AG20443 (cell line): ENCODE measurements at regions not wholly inside any gene's neighbourhood (a gene's known extent, or its start where the extent isn't known, plus 50 kb on each side); places are given as distances from the start of the nearest gene placed in this dataset.

Experiments
- DNase-seq: peaks from one replicate; pipeline ENCODE4 v3.0.0; 2012; ENCODE audit warnings: low spot score, mixed read lengths

DNA sequence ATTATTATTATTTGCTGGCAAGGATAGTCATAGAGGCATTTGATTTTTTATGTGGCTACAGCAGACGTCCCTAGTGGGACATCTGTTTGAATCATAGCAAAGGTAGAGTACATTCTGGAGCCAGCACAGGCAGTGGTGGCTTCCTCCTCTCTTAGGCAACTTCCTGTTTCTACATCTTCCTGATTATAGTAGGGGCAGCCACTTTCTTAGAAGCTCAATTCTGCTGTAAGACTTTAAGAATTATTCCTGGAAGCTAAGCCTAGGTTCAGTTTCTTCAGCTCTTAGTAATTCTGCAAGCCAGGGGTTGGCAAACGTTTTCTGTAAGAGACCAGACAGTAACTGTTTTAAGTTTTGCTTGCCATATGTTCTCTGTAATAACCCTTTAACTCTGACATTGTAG, 129.3 kb upstream of the TENM4 start:
- no peak for DNase-seq

GRCh38 chr11:79564288-79564925, 123.6 kb upstream of the TENM4 start:
- no peak for DNase-seq

- DNase-seq: no peak
Observed at GRCh38 chr11:79561496-79561895, 120.7 kb upstream of the TENM4 start.

GRCh38 chr11:79550809-79551208, 110.0 kb upstream of the TENM4 start:
- no peak for DNase-seq

DNA sequence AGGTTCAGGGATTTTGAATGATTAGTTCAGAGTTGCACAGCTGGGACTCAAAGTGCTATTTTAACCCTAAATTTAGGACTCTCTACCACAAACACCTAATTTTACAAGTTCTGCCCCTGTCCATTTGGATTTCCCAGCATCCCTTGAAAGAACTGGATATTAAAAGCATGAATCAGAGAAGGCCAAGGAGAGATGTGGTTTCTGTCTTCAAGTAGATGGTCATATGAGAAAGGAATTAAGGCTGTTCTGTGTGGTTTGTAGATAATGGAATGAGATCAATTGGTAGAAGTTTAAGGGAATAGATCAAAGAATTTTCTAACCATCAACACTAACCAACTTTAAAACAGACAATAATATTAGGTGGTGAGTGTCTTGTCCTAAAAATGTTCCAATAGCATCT, 106.4 kb upstream of the TENM4 start:
- DNase-seq: no peak

DNA sequence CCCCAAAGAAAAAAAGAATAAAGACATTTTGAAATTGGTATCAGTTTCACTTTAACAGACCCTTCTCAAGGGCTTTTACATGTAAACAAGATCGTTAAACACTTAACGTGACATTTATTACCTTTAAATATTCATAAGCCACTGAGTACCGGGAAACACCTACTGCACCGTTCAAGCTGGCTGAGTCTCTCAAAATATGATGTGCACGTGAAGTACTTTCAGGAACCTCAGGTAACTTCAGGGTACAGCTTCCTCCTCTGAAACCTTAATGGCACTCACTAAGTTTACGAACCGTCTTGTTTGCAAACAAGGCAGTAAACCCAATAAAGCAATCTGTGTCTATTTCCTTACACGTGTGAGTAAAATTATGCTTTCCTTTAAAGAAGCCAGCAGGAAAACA, 105.5 kb upstream of the TENM4 start:
- no peak for DNase-seq

- no peak for DNase-seq
Observed at GRCh38 chr11:79544361-79544760, 103.5 kb upstream of the TENM4 start.

DNA sequence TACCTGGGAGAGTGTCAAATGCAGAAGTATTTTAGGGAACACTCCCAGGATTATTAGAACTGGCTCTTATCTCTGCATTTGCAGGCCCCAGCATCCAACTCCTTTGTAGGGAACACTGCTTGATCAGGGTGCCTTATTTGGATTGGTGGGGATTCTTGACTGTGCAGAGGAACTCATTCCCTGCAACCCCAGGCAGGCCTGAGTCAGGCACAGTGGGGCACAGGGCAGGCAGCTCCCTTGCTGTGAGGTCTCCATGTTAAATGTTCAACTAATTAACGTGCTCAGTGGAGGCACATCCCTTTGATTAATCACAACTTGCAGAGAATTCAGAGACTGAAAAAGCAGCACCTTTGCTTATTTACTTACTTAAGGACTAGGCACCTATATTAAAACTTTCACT, 102.3 kb upstream of the TENM4 start:
- DNase-seq: no peak

DNA sequence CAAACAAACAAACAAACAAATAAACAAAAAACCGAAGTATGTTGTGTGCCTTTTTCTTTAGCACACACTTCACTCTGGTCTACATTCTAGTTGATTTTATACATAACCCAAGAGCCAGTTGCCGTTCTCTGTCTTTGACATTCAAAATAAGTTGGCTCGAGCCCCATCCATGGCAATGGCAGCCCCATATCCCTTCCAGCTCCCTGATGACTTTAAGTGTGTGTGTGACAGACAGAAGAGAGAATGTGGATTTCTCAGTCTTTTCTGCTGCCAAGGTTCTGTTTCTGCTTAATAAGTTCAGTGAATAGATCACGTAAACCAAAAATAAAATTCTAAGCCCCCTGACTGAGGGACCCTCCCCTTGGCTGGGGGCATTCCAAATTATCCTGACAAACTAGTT, 100.6 kb upstream of the TENM4 start:
- no peak for DNase-seq

DNA sequence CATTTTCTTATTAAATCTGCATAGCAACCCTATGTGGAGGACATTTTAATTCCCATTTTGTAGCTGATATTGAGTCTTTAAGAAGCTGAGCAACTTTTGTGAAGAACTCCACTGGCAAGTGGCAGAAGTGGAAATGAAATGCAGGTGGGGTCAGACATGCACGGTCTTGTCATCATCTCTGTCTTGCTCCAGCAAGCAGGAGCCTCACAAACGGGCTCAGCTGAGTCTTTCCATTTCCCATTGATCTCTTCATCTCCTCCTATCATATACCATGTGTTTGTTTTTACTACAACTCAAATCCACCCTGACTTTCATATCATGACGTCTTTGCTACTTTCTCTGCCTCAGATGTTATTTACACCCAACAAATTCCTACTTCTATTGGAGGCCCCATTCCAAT, 97.9 kb upstream of the TENM4 start:
- DNase-seq: no peak

GRCh38 chr11:79536155-79536917, 95.5 kb upstream of the TENM4 start:
- DNase-seq: no peak

DNA sequence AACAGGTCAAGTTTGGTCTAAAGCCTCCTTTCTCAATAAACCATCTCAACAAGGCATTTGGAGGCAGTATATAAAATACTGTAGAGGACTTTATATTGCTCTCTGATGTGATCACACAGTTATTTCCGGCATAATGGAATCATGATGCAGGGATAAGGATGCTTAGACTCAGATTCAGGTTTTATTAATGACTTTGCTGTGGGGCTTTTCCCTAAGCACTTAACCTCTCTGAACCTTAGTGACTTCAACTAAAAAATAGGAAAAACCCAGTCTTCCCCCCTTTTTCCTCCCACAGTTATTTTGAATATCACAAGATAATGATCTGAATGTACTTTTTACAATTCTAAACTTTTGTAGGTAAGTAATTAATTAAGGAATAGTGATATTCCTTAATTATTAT, 94.8 kb upstream of the TENM4 start:
- DNase-seq: no peak

GRCh38 chr11:79525257-79525656, 84.4 kb upstream of the TENM4 start:
- DNase-seq: no peak

DNA sequence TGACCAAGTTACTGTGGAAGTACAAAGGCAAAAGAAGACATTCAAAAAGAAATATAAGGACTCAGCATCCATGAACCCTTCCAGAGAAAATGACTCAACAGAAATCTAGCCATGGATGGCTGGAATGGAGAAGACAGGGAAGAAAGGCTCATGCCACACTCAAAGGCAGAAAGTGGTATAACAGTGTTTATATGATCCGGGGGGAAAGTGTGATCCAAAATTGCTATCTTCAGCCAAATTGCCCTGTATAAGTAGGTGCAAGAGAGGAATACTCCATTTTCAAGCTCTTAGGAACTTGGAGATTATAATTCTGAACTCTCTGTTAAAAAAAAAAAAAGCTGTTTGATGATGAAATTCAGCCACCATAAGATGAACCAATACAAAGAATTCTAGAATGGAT, 81.8 kb upstream of the TENM4 start:
- DNase-seq: no peak

GRCh38 chr11:79520086-79520485, 79.3 kb upstream of the TENM4 start:
- DNase-seq: no peak

DNA sequence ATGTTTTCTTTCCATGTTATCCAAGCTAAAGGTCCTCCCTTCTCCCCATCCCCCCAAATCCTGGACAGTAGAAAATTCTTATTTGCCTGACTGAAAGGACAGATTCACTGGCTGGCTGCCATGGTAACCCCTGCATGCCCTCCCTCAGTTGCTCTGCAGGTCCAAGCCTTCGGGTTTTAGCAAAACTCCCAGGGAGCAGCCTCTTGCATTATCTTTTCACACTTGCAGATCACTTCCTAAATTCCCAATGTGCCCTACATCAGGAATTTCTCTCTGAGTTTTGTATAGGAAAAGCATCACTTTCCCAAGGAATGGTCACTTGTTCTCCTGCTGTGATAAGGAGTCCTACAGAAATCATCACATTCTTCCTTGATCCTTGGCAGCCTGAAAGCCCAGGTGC, 75.0 kb upstream of the TENM4 start:
- DNase-seq: no peak

DNA sequence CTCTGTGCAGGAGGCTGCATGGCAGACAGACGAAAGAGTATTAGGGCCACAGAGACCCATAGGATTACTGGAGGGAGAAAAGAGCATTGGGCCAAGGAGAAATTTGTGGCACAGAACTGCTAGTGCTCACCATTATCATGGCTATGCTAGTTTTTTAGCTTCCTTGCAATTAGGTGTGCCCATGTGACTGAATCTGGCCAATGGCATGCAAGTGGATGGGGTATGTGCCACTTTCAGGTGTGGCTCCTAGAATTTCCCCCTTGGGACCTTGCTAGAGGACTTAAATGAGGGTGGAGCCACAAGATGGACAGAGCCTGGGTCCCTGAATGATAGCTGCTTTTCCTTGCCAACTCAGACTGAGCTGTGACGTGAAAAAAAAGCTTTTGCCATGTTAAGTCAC, 73.9 kb upstream of the TENM4 start:
- DNase-seq: no peak

- no peak for DNase-seq
Observed at GRCh38 chr11:79514290-79514689, 73.5 kb upstream of the TENM4 start.

GRCh38 chr11:79512706-79513469, 72.1 kb upstream of the TENM4 start:
- DNase-seq: no peak

- DNase-seq: no peak
Observed at GRCh38 chr11:79510960-79511359, 70.1 kb upstream of the TENM4 start.

GRCh38 chr11:79508461-79508860, 67.6 kb upstream of the TENM4 start:
- DNase-seq: no peak

DNA sequence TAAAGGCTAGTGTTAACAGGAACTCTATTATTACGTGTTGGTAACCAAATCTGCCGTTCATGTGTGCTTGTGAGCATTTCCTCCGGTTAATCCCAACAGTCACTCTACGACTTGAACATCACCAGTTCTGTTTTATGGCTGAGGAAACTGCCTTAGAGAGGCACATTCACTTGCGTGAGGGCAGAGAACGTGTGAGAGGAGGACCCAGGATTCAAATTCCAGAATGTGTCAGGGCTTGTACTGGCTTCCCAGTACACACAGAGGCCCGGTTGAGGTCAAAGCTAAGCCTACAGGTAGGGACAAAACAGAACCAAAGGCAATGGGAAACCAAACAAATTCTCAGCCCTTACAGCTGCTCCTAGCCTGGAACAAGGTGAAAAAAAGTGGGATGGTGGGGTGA, 66.9 kb upstream of the TENM4 start:
- no peak for DNase-seq

- DNase-seq: no peak
Observed at GRCh38 chr11:79506734-79507344, 66.0 kb upstream of the TENM4 start.
